IPS DF 4.7 (cell line): ENCODE measurements at regions not wholly inside any gene's neighbourhood (a gene's known extent, or its start where the extent isn't known, plus 50 kb on each side); places are given as distances from the start of the nearest gene placed in this dataset.
A peak's percentile ranks its signal among the peaks of the same experiment; 100 is the strongest.
"Not testable (repeated sequence)": the region's sequence is repeated elsewhere in the genome, so short reads cannot be mapped to it uniquely, and the experiment has no call there.

Source experiments
- DNase-seq: peaks from one replicate; pipeline ENCODE4 v3.0.0-alpha.2; 2013; ENCODE audit warnings: low spot score; ENCODE audit errors: extremely low read depth

DNA sequence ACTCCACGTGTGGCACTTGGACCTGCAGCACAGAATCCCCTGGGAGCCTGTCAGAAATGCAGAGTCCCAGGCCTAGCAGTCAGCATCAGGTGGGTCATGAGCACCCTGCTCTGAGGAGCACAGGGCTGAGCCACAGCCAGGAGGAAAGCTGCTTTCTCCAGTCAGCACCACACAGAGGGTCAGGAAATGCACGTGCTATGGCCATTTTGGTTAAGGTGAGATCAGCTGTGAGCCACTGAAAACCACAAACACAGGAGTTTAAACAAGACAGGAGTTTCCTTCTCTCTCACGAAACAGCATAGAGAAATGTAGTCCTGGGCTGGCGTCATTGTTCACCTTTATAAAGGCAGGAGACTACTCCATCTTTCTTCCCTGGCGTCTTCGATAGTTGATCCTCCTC lies 204.5 kb upstream of the SFSWAP start:
- DNase-seq = no peak

DNA sequence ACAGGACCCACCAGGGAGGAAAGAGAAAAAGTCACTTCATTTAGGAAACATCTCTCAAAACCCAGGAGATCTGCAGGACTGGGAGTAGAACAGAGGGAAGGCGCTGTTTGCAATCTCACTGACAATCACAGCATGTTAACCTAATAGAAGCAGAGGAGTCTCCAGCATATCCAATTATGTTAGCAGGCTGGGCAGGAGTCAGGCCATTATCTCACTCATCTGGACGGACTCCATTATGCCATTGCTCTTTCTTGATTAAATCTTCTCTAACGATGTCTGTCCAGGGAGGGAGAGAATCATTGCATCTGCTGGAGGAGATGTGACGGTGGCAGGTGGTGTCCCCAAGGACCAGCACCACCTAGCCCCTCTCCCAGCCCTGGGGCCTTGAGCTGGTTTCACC lies 203.8 kb upstream of the SFSWAP start:
- no peak for DNase-seq

GRCh38 chr12:131507881-131508280 lies 203.0 kb upstream of the SFSWAP start:
- no peak for DNase-seq

- DNase-seq = no peak
These were observed 201.2 kb upstream of the SFSWAP start for GRCh38 chr12:131509701-131510100.

DNA sequence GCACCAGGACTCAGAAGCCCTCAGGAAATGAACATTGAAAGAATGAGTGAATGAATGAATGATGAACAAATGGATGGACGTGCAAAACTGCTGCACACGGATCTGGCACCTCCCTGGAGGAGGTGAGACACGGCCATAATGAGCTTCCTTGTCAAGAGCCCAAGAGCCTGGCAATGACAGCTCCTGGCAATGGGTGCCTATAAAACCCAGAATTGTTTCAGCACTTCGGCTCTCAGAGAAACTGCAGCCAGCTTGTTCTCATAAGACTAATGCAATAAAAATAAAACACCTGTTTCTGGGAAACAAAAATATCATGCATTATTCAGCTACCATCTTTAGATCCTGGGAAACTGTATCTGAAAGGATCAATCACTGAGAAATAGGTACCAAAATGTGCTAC lies 200.5 kb upstream of the SFSWAP start:
- no peak for DNase-seq

DNA sequence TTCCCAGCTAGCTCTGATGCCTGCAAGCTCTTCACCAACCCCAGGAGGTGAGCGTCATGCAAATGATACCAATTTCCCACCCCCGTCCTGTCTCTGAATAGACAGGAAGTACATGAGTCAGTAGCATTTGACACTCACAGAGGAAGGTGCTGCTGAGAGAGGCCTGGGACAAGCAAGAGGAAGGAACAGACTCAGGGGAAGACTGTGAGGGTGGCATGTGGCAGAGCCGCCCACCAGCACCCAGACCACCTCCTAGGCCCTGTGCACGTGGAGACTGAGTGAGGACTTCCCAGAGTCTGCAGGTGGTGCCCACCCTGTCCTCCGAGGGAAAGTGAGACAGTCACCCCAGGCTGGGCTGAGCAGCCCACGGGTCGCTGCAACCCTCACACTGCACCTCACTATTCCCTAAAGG lies 199.5 kb upstream of the SFSWAP start:
- peak; percentile 22 for DNase-seq

GRCh38 chr12:131511803-131512561 lies 198.9 kb upstream of the SFSWAP start:
- DNase-seq = no peak

- DNase-seq = no peak
These were observed 197.3 kb upstream of the SFSWAP start for GRCh38 chr12:131513606-131514005.

GRCh38 chr12:131520553-131520952 lies 190.3 kb upstream of the SFSWAP start:
- DNase-seq = not testable (repeated sequence)

GRCh38 chr12:131521326-131521725 lies 189.6 kb upstream of the SFSWAP start:
- no peak for DNase-seq

DNA sequence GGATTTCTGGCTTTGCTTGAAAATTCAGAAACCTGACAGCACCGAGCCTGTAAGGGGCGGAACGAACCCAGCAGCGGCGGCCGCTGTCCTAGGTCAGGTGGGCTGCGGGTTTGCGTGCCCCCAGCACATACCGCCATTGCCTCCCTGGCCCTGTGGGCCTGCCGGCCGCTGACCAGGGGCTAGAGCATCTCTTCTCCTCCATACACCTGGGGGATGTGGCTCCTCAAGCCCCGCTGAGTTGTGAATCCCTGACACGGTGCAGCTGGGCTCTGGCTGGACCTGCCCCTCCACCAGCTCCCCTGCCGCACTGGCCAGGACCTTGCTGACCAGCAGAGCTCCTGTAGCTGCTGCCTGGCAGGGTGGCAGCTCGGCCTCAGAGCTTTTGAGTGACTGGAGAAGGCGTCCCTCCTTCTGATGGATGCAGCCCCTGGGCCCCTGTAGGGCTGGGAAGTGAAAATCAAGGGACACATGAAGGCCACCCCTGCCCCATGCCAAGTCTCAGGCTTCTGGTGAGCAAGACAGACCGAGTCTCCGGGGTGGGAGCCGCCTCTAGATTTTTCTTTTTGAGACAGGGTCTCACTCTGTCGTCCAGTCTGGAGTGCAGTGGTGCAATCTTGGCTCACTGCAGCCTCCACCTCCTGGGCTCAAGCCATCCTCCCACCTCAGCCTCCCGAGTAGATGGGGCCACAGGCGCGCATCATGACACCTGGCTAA lies 184.9 kb upstream of the SFSWAP start:
- DNase-seq = no peak

- DNase-seq = no peak
These were observed 183.8 kb upstream of the SFSWAP start for GRCh38 chr12:131527092-131527491.

- no peak for DNase-seq
These were observed 183.2 kb upstream of the SFSWAP start for GRCh38 chr12:131527736-131528135.

GRCh38 chr12:131528144-131528543 lies 182.7 kb upstream of the SFSWAP start:
- no peak for DNase-seq

- DNase-seq = no peak
These were observed 182.2 kb upstream of the SFSWAP start for GRCh38 chr12:131528667-131529066.

DNA sequence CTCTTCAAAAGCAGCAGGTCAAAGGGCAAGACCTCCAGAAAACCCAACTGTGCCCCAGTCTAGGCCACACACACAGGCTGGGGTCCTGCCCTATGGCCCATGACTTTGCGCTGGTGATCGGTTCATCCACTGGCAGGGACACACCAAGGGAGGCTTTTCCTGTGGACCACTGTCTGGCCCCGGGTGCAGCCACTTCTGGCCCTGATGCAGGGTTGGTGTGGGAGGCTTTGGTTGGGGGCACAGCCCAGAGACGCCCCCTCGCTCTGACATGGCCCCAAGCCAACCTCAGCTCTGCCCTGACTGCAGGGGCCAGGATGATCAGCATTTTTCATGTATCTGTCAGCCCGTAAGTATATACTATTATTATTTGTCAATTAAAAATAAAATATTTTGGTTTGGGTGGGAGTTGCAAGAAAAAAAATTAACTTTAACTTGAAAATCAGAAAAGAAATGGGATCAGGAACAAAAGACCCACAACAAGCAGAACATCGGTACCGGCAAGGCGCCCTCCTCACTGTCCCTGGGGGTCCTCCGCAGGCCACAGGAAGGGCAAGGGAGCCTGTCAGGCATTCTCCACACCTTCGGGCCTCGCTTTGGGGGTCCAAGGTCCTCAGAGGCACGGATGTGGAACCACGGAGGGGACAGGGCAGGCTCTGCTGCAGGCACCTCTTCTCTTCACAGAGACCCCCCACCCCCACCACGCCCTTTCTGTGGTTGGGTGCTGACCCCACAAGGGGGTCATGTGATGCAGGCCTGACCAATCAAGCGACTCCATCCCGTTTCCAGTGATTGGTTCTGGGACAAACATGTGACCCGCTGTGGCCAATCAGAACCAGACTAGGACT lies 181.5 kb upstream of the SFSWAP start:
- DNase-seq = no peak

DNA sequence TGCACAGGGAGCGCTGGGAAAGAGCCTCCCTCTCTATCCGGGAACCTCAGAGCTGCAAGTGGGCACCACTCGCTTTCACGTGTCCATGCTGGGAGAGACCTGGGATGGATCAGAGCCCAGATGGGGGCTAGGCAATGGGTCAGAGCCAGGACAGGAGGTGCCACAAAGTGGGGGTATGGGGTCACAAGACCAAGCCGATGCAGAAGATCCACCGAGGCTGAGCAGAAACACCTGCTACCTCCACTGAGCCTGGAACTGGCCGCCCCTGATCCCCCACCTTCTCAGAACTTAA lies 180.9 kb upstream of the SFSWAP start:
- no peak for DNase-seq

DNA sequence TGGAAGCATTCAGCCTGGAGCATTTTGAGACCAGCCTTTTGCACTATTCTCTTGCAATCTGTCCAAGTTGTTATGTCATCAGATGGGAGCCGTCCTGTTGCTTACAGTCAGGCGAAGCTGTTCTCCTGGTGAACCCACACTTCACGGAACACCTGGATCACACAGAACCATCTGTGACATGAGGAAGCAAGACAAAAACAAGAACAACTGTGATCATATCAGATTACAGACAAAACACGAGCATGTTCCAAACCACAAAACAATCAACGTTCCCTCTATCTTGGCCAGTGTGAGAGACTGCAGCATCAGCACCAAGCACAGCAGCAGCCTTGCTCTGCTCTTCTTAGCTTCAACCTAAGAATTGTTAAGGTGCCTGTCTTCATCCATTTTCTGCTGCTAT lies 180.5 kb upstream of the SFSWAP start:
- DNase-seq = no peak

DNA sequence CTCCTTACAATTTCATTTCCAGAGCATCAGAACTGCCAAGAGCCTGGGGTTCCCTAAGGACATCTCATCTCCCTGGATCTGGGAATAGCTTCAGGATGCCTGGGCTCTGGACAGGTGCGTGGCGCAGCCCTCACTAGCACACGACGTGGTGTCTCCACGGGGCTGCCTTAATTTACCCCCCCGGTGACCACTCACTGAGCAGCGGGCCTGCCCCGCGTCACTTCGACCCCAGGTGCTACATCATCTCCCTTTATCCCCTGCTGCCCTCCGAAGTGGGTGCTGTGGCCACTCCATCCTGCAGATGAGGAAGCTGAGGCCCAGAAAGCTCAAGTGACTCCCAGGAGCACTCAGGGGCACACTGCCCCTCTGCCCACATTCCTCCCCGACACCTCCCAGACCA lies 177.8 kb upstream of the SFSWAP start:
- no peak for DNase-seq

DNA sequence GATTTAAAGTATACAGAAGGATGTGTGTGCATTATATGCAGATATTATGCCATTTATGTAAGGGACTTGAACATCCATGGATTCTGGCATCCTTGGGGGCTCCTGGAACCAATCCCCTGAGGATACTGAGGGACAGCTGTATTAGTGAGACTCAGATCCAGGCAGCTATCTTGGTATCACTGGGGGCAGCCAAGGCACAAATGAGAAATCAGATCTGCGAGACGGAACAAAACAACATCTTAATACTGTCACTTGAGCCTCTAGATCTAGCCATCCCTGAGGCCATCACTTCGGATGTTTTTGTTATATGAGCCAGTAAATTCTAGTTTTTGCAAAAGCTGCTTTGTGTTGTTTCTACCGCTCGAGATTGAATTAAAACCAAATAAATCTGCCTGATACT lies 175.1 kb upstream of the SFSWAP start:
- no peak for DNase-seq

DNA sequence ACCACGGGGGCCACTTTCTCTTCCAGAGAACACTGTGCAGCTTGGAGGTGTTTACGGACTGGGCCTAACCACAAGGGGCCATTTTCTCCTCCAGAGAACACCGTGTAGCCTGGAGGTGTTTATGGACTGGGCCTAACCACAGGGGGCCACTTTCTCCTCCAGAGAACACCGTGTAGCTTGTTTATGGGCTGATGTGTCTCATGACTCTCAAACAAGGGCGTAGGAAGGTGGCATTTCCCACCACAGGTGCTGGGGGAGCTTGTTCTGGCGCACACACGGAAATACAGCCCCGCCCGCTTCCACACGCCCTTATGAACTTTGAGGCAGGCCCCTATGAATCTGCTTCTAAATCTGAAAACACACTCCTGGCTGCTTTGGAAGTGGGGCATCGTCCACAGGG lies 174.6 kb upstream of the SFSWAP start:
- DNase-seq = no peak

DNA sequence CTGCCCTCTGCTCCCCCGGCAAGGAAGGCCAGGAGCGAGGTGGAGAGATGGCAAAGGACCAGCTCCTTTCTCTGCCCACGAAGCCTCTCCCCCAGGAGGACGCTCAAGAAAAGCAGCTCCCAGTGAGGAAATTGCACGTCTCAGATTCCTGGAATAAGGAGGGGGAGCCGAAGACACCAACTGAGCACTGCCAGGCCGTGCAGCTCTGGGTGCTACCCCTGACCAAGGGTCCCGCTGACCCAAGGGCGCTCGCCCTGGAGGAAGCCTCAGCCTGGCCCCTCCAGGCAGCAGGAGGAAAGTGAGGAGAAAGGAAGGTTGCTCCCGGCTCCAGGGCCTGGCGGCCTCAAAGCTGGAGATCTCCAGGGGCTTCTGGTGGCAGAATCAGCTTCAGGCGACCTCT lies 174.1 kb upstream of the SFSWAP start:
- no peak for DNase-seq
